GM19468 (cell line): ENCODE measurements at regions not wholly inside any gene's neighbourhood (a gene's known extent, or its start where the extent isn't known, plus 50 kb on each side); places are given as distances from the start of the nearest gene placed in this dataset.

Experiments used
- ATAC-seq: cut with Tn5 transposase; IDR thresholded peaks from one replicate; pipeline ENCODE4 v1.9.1; 2021; ENCODE audit warnings: mild to moderate bottlenecking, moderate library complexity, moderate number of reproducible peaks; ENCODE audit not compliant: unreplicated experiment; ENCODE audit errors: extremely low read depth

GRCh38 chr5:164597293-164597900 lies 1092.0 kb downstream of the MAT2B start:
- peak; percentile 60 for ATAC-seq

GRCh38 chr5:164600274-164600673 lies 1094.9 kb downstream of the MAT2B start:
- ATAC-seq = no peak

GRCh38 chr5:164600929-164601535 lies 1095.6 kb downstream of the MAT2B start:
- no peak for ATAC-seq

GRCh38 chr5:164608507-164608906 lies 1103.1 kb downstream of the MAT2B start:
- no peak for ATAC-seq

GRCh38 chr5:164610374-164610773 lies 1105.0 kb downstream of the MAT2B start:
- no peak for ATAC-seq

GRCh38 chr5:164614707-164615106 lies 1109.3 kb downstream of the MAT2B start:
- ATAC-seq = no peak

GRCh38 chr5:164617290-164617689 lies 1111.9 kb downstream of the MAT2B start:
- no peak for ATAC-seq

GRCh38 chr5:164627021-164627420 lies 1121.6 kb downstream of the MAT2B start:
- ATAC-seq = no peak

GRCh38 chr5:164636456-164636855 lies 1131.0 kb downstream of the MAT2B start:
- no peak for ATAC-seq

GRCh38 chr5:164637931-164638521 lies 1132.6 kb downstream of the MAT2B start:
- no peak for ATAC-seq

GRCh38 chr5:164649266-164649665 lies 1143.8 kb downstream of the MAT2B start:
- no peak for ATAC-seq

GRCh38 chr5:164650427-164650826 lies 1145.0 kb downstream of the MAT2B start:
- ATAC-seq = no peak

- peak; percentile 41 for ATAC-seq
Measured at GRCh38 chr5:164651546-164652275, 1146.3 kb downstream of the MAT2B start.

- no peak for ATAC-seq
Measured at GRCh38 chr5:164652276-164652660, 1146.8 kb downstream of the MAT2B start.

GRCh38 chr5:164663198-164663989 lies 1158.0 kb downstream of the MAT2B start:
- ATAC-seq = no peak

GRCh38 chr5:164671640-164672039 lies 1166.2 kb downstream of the MAT2B start:
- ATAC-seq = no peak

- no peak for ATAC-seq
Measured at GRCh38 chr5:164672205-164672604, 1166.8 kb downstream of the MAT2B start.

GRCh38 chr5:164672931-164673694 lies 1167.7 kb downstream of the MAT2B start:
- ATAC-seq = no peak

- no peak for ATAC-seq
Measured at GRCh38 chr5:164679461-164679860, 1174.0 kb downstream of the MAT2B start.

- ATAC-seq = no peak
Measured at GRCh38 chr5:164680216-164680615, 1174.8 kb downstream of the MAT2B start.
